HepG2 (cell line): ENCODE measurements at regions not wholly inside any gene's neighbourhood (a gene's known extent, or its start where the extent isn't known, plus 50 kb on each side); places are given as distances from the start of the nearest gene placed in this dataset.
A peak's percentile ranks its signal among the peaks of the same experiment; 100 is the strongest.

Experiments
- ATAC-seq: fragments of 200-7000 bp; cut with Tn5 transposase; 3 replicates; pipeline ENCODE4 v1.9.1; 2020; ENCODE audit warnings: mild to moderate bottlenecking, moderate library complexity
- BruUV-seq: library from RNA; stranded (reverse); fragments of 400-500 nt; replicated peaks from 2 replicates; lab custom pipeline; 2021; lab: Mats Ljungman, UMichigan
- CTCF ChIA-PET: fragments of 300-600 bp; formaldehyde crosslinking; extraction: SDS; loops from one replicate; lab custom pipeline; 2021; ENCODE audit warnings: low total read pairs, inconsistent platforms, low intra/inter-chr PET ratio; lab: Yijun Ruan, JAX
- POLR2A ChIA-PET: fragments of 350-600 bp; sonication (Branson Sonifier 250); formaldehyde crosslinking; loops from one replicate; lab custom pipeline; 2020; ENCODE audit warnings: antibody characterized with exemption, inconsistent platforms; lab: Yijun Ruan, JAX
- DNase-seq: peaks from one replicate; pipeline ENCODE4 v3.0.0-alpha.2; 2015; ENCODE audit warnings: low spot score
- FAIRE-seq: peaks from 3 replicates; lab custom pipeline; 2011; peaks lifted over from hg19 to GRCh38; lab: Jason Lieb, UNC
- H2AFZ ChIP-seq: one replicate; pipeline ENCODE4 v1.6.1; 2011; ENCODE audit warnings: low read length, inconsistent platforms
- H3K27ac ChIP-seq: fragments of 300-600 bp; 3 replicates; pipeline ENCODE4 v1.8.0; 2011; ENCODE audit warnings: mixed run types, mild to moderate bottlenecking, mixed read lengths, low read length, inconsistent platforms; ENCODE audit not compliant: insufficient read depth; ENCODE audit errors: extremely low read length
- H3K27me3 ChIP-seq, 2 experiments: fragments of 200-600 bp in 1 of 2; 2 replicates in 1 of 2; 3 replicates in 1 of 2; pipeline versions ENCODE4 v1.6.0 to v1.8.0; 2011; ENCODE audit warnings: low read length in 2 of 2, mild to moderate bottlenecking in 2 of 2, moderate library complexity in 2 of 2, inconsistent platforms in 1 of 2; ENCODE audit not compliant: insufficient read depth in 2 of 2, control insufficient read depth in 1 of 2
- H3K36me3 ChIP-seq, 2 experiments: fragments of 200-600 bp in 1 of 2; replicated peaks in 1 of 2; 2 replicates in 1 of 2; 3 replicates in 1 of 2; pipeline versions ENCODE4 v1.5.1 to v1.8.0; 2011; ENCODE audit warnings: low read length in 2 of 2, inconsistent platforms in 1 of 2; ENCODE audit not compliant: insufficient read depth in 2 of 2, control insufficient read depth in 1 of 2
- H3K4me1 ChIP-seq: 2 replicates; pipeline ENCODE4 v1.5.1; 2012; ENCODE audit warnings: low read length, inconsistent platforms; ENCODE audit not compliant: insufficient read depth
- H3K4me2 ChIP-seq: 2 replicates; pipeline ENCODE4 v1.6.0; 2011; ENCODE audit warnings: low read depth, low read length, inconsistent platforms
- H3K4me3 ChIP-seq, 3 experiments: fragments of 200-600 bp in 1 of 3; sonication (generic), shearing (Covaris generic) in 1 of 3; replicated peaks in 1 of 3; 2 replicates each; pipeline ENCODE4 v1.5.1; 2011 to 2016; ENCODE audit warnings: low read length in 3 of 3, inconsistent platforms in 2 of 3, low read depth in 2 of 3, mild to moderate bottlenecking in 2 of 3, control low read depth in 1 of 3, mixed read lengths in 1 of 3; ENCODE audit not compliant: insufficient read depth in 1 of 3
- H3K79me2 ChIP-seq: one replicate; pipeline ENCODE4 v1.6.1; 2011; ENCODE audit warnings: low read length, inconsistent platforms; ENCODE audit not compliant: insufficient read depth
- H3K9ac ChIP-seq: 2 replicates; pipeline ENCODE4 v1.6.0; 2011; ENCODE audit warnings: mild to moderate bottlenecking, low read depth, low read length, inconsistent platforms; ENCODE audit not compliant: insufficient read depth
- H3K9me3 ChIP-seq: 2 replicates; pipeline ENCODE4 v1.5.1; 2012; ENCODE audit warnings: mild to moderate bottlenecking, low read length
- H4K20me1 ChIP-seq: 2 replicates; pipeline ENCODE4 v1.6.0; 2011; ENCODE audit warnings: inconsistent platforms, mild to moderate bottlenecking, low read length, moderate library complexity; ENCODE audit not compliant: insufficient read depth
- ELF4 ChIP-seq: sonication (generic); formaldehyde crosslinking; IDR thresholded peaks from 2 replicates; pipeline ENCODE4 v1.5.0; 2020; ENCODE audit warnings: missing genetic modification reagents, mild to moderate bottlenecking, moderate library complexity, borderline replicate concordance
- GATA4 ChIP-seq: sonication (generic); IDR thresholded peaks from 2 replicates; pipeline ENCODE4 v1.6.1; 2016; ENCODE audit warnings: antibody characterized with exemption, low read depth, borderline replicate concordance
- HNRNPK ChIP-seq: fragments of 200-400 bp; formaldehyde crosslinking; IDR thresholded peaks from 2 replicates; pipeline ENCODE4 v1.6.1; 2018; ENCODE audit warnings: low read length, low read depth, moderate library complexity, mild to moderate bottlenecking; ENCODE audit not compliant: poor library complexity, severe bottlenecking
- JUNB ChIP-seq: sonication (generic); formaldehyde crosslinking; IDR thresholded peaks from 2 replicates; pipeline ENCODE4 v1.8.0; 2022; ENCODE audit warnings: missing genetic modification reagents, mild to moderate bottlenecking, borderline replicate concordance
- MAFF ChIP-seq: IDR thresholded peaks from 2 replicates; pipeline ENCODE4 v1.6.1; 2011; ENCODE audit warnings: low read depth, low read length, improper control_type of control experiment
- MAFK ChIP-seq, 2 experiments: IDR thresholded peaks in 1 of 2; conservative IDR thresholded peaks in 1 of 2; 2 replicates each; pipeline ENCODE4 v1.6.1; 2011; ENCODE audit warnings: improper control_type of control experiment in 2 of 2, low read length in 2 of 2
- NBN ChIP-seq: fragments of 450-650 bp; conservative IDR thresholded peaks from 2 replicates; pipeline ENCODE4 v1.6.1; 2017
- NFE2L2 ChIP-seq: fragments of 150-350 bp; IDR thresholded peaks from 2 replicates; pipeline ENCODE4 v1.6.1; 2014; ENCODE audit warnings: low read length
- ZNF274 ChIP-seq: sonication (generic); formaldehyde crosslinking; IDR thresholded peaks from 2 replicates; pipeline ENCODE4 v1.5.1; 2020; ENCODE audit warnings: mild to moderate bottlenecking, missing genetic modification reagents
- ZNF598 ChIP-seq: sonication (generic); formaldehyde crosslinking; IDR thresholded peaks from 2 replicates; pipeline ENCODE4 v1.5.1; 2020; ENCODE audit warnings: mild to moderate bottlenecking, missing genetic modification reagents, borderline replicate concordance
- ZNF773 ChIP-seq: sonication (generic); formaldehyde crosslinking; IDR thresholded peaks from 2 replicates; pipeline ENCODE4 v1.4.0; 2020; ENCODE audit warnings: missing genetic modification reagents, borderline replicate concordance
- ZNF816 ChIP-seq: sonication (generic); formaldehyde crosslinking; IDR thresholded peaks from 2 replicates; pipeline ENCODE4 v1.8.0; 2022; ENCODE audit warnings: missing genetic modification reagents, mild to moderate bottlenecking, borderline replicate concordance
- WGBS: methylation state at CpG from one replicate; pipeline ENCODE4 v1.1.6; 2017; ENCODE audit warnings: low lambda C conversion rate; 5-methylcytosine and 5-hydroxymethylcytosine counted together
- in situ Hi-C: cut with HindIII; loops from 2 replicates; pipeline ENCODE4 v1.10.0; 2017; ENCODE audit warnings: low pct_unique_long_range_greater_than_20kb; ENCODE audit not compliant: extremely low pct_ligation_motif_present
- intact Hi-C: fragments of 100-400 bp; cut with micrococcal nuclease; formaldehyde crosslinking; loops from one replicate; pipeline ENCODE4 v1.10.0; 2022; ENCODE audit not compliant: unreplicated experiment
- TF ChIP-seq, protein P1 (sequence below): sonication (generic); IDR thresholded peaks from 2 replicates; pipeline ENCODE4 v1.6.1; 2016; ENCODE audit warnings: low read depth, borderline replicate concordance
- TF ChIP-seq, protein P2 (sequence below): sonication (generic); formaldehyde crosslinking; IDR thresholded peaks from 2 replicates; pipeline ENCODE4 v1.4.0; 2020; ENCODE audit warnings: missing genetic modification reagents
- TF ChIP-seq, protein P3 (sequence below): IDR thresholded peaks from 2 replicates; pipeline ENCODE4 v1.6.1; 2016; ENCODE audit warnings: missing genetic modification reagents, missing compliant biosample characterization

DNA sequence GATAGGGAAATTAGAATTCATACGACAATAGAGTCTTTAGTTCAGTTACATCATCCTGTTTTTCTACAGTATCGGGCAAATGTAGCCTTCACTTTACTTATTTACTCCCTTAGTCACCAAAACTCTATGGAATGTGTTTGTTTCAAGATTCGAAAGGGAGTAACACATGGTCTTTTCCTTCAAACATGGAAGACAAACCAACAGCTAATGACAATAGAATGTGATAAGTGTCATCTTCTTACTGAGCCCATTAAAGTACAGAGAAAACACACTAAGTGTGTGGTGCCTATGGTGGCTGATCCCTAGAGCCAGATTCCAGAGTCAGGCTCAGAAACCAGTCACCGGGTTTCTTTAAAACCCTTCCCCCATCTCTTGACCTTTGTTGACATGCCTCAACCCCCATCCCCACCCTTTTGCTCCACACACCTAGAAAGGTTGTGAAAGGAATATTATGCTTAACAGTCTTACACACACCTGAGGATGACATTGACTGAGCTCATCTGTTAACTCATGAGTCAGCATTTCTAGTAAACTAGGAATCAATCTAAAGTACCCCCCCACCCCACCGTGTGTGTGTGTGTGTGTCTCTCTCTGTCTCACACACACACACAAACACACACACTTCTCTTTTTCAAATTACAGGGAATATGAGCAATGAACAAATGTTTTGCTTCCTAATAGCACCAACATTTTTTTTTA, 549.6 kb upstream of the CCDC54 start:
- intact Hi-C loops, result no loop called here
- no peak for DNase-seq
- H2AFZ ChIP-seq, result no peak overlapping the region

DNA sequence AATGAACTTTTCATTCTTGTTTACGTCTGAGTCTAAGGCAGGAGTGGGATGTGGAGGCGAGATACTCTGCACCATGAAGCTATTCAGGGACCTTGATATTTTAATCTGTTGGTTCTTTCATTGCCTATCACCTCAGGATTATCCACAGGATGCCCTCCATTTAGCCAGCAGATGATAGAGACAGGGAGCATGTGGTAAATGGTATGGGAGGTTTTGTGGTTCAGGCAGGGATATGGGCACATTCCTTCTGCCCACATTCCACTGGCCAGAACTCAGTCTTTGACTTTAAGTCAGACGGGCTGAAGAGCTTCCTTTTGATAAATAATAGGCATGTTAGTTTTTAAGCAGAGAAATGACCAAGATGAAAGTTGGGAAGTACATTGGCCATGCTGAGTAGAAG, 548.0 kb upstream of the CCDC54 start:
- H3K4me1 ChIP-seq, result no peaks in the 10 kb centered on the region
- H3K36me3 ChIP-seq, result no peaks in the 10 kb centered on the region
- in situ Hi-C loops, result no loop called here
- intact Hi-C loops, result no loop called here
- H3K4me2 ChIP-seq, result no peak overlapping the region
- no peak overlapping the region for H2AFZ ChIP-seq
- FAIRE-seq (no peak), ATAC-seq (no peak), DNase-seq (no peak)
- no peak overlapping the region for H3K27ac ChIP-seq
- no peaks in the 10 kb centered on the region for H3K27me3 ChIP-seq
- H3K9ac ChIP-seq, result no peak overlapping the region
- no peaks in the 10 kb centered on the region for H3K79me2 ChIP-seq
- no peak overlapping the region for H3K4me3 ChIP-seq
- ChIA-PET CTCF (no interaction called here), POLR2A (no interaction called here)
- no TSS peak for BruUV-seq
- WGBS, result 6% methylated on average over 3 of the region's 3 CpGs
- H4K20me1 ChIP-seq, result no peaks in the 10 kb centered on the region
- peaks cover 17% of the 10 kb centered on the region for H3K9me3 ChIP-seq
- TF ChIP-seq ZNF598 (CRISPR knock-in tag), result no peak
- TF ChIP-seq ZNF816 (CRISPR knock-in tag), result no peak
- no peak for TF ChIP-seq GATA4
- TF ChIP-seq, protein P1, sequence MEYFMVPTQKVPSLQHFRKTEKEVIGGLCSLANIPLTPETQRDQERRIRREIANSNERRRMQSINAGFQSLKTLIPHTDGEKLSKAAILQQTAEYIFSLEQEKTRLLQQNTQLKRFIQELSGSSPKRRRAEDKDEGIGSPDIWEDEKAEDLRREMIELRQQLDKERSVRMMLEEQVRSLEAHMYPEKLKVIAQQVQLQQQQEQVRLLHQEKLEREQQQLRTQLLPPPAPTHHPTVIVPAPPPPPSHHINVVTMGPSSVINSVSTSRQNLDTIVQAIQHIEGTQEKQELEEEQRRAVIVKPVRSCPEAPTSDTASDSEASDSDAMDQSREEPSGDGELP, result no peak
- no peak for TF ChIP-seq HNRNPK
- TF ChIP-seq NBN, result no peak
- no peak for TF ChIP-seq NFE2L2
- TF ChIP-seq, protein P2, sequence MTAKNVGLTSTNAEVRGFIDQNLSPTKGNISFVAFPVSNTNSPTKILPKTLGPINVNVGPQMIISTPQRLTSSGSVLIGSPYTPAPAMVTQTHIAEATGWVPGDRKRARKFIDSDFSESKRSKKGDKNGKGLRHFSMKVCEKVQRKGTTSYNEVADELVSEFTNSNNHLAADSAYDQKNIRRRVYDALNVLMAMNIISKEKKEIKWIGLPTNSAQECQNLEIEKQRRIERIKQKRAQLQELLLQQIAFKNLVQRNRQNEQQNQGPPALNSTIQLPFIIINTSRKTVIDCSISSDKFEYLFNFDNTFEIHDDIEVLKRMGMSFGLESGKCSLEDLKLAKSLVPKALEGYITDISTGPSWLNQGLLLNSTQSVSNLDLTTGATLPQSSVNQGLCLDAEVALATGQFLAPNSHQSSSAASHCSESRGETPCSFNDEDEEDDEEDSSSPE (CRISPR knock-in tag), result no peak
- TF ChIP-seq ZNF274 (CRISPR knock-in tag), result no peak
- TF ChIP-seq, protein P3, sequence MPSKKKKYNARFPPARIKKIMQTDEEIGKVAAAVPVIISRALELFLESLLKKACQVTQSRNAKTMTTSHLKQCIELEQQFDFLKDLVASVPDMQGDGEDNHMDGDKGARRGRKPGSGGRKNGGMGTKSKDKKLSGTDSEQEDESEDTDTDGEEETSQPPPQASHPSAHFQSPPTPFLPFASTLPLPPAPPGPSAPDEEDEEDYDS (CRISPR knock-in tag), result no peak
- TF ChIP-seq ELF4, result no peak

More for the DNA sequence above, 549.6 kb upstream of the CCDC54 start:
- Histone ChIP-seq H3K4me1 (no peaks in the 10 kb centered on the region), H3K79me2 (no peaks in the 10 kb centered on the region), H3K27me3 (no peaks in the 10 kb centered on the region), H3K4me2 (no peak overlapping the region), H3K9me3 (peaks cover 14% of the 10 kb centered on the region), H3K4me3 (no peak overlapping the region), H3K36me3 (no peaks in the 10 kb centered on the region), H3K9ac (no peak overlapping the region), H3K27ac (no peak overlapping the region), H4K20me1 (no peaks in the 10 kb centered on the region)
- no TSS peak for BruUV-seq
- 2% methylated on average over 5 of the region's 5 CpGs for WGBS
- ATAC-seq (no peak), FAIRE-seq (no peak)
- ChIA-PET POLR2A (no interaction called here), CTCF (no interaction called here)
- in situ Hi-C loops, result no loop called here
- TF ChIP-seq MAFF (peak; percentile 94), JUNB (no peak), ZNF773 (CRISPR knock-in tag) (no peak), MAFK (conservative IDR thresholded peaks at IDR 0.05 in 1 of 2, IDR thresholded peaks at IDR 0.05 in 1 of 2; ENCODE audit: low read length in 2 of 2) (peak; percentile 93 to 96)
